GM23338 (cell line): ENCODE measurements at regions not wholly inside any gene's neighbourhood (a gene's known extent, or its start where the extent isn't known, plus 50 kb on each side); places are given as distances from the start of the nearest gene placed in this dataset.
"Not testable (repeated sequence)": the region's sequence is repeated elsewhere in the genome, so short reads cannot be mapped to it uniquely, and the experiment has no call there.

ENCODE experiments used
- ATAC-seq: fragments of 200-7000 bp; cut with Tn5 transposase; 3 replicates; pipeline ENCODE4 v1.9.1; 2020
- DNase-seq: peaks from one replicate; pipeline ENCODE4 v3.0.0-alpha.2; 2015; ENCODE audit warnings: low spot score
- H2AFZ ChIP-seq: fragments of 200-600 bp; sonication (generic); 2 replicates; pipeline ENCODE4 v1.8.0; 2016; ENCODE audit warnings: antibody characterized with exemption, mild to moderate bottlenecking, moderate library complexity
- H3F3A ChIP-seq: fragments of 200-600 bp; sonication (generic); replicated peaks from 2 replicates; pipeline ENCODE4 v1.8.0; 2017; ENCODE audit warnings: antibody characterized with exemption, mixed run types, low read depth
- H3K27ac ChIP-seq: fragments of 200-600 bp; sonication (generic); 2 replicates; pipeline ENCODE4 v1.6.1; 2016; ENCODE audit warnings: low read depth
- H3K27me3 ChIP-seq: fragments of 200-600 bp; sonication (generic); 2 replicates; pipeline ENCODE4 v1.8.0; 2016; ENCODE audit warnings: mild to moderate bottlenecking, mixed run types, moderate library complexity; ENCODE audit not compliant: insufficient read depth
- H3K36me3 ChIP-seq: fragments of 200-600 bp; sonication (generic); 2 replicates; pipeline ENCODE4 v1.8.0; 2016; ENCODE audit warnings: mild to moderate bottlenecking; ENCODE audit not compliant: insufficient read depth
- H3K4me1 ChIP-seq: fragments of 200-600 bp; sonication (generic); 2 replicates; pipeline ENCODE4 v1.8.0; 2016; ENCODE audit warnings: mild to moderate bottlenecking, moderate library complexity; ENCODE audit not compliant: insufficient read depth
- H3K4me2 ChIP-seq: fragments of 200-600 bp; sonication (generic); 2 replicates; pipeline ENCODE4 v1.7.1; 2017; ENCODE audit warnings: mixed run types
- H3K4me3 ChIP-seq: fragments of 200-600 bp; sonication (generic); 2 replicates; pipeline ENCODE4 v1.6.1; 2016; ENCODE audit warnings: mixed run types
- H3K79me2 ChIP-seq: fragments of 200-600 bp; sonication (generic); replicated peaks from 2 replicates; pipeline ENCODE4 v1.8.0; 2017; ENCODE audit warnings: mild to moderate bottlenecking; ENCODE audit not compliant: insufficient read depth
- H3K9me2 ChIP-seq: fragments of 200-600 bp; sonication (generic); 2 replicates; pipeline ENCODE4 v1.8.0; 2017; ENCODE audit not compliant: insufficient read depth
- H4K20me1 ChIP-seq: fragments of 200-600 bp; sonication (generic); replicated peaks from 2 replicates; pipeline ENCODE4 v1.8.0; 2017; ENCODE audit warnings: mild to moderate bottlenecking; ENCODE audit not compliant: insufficient read depth
- H3K27ac Mint-ChIP-seq: 2 replicates; pipeline ENCODE4 v1.8.0; 2020; ENCODE audit warnings: inconsistent platforms, mild to moderate bottlenecking, moderate library complexity, mixed read lengths
- H3K27me3 Mint-ChIP-seq: 3 replicates; pipeline ENCODE4 v1.8.0; 2022; ENCODE audit warnings: low read depth, mild to moderate bottlenecking, moderate library complexity, mixed read lengths, inconsistent platforms; ENCODE audit not compliant: insufficient read depth, poor library complexity
- H3K36me3 Mint-ChIP-seq: 3 replicates; pipeline ENCODE4 v1.8.0; 2021; ENCODE audit warnings: low read depth, mild to moderate bottlenecking, inconsistent platforms, moderate library complexity, mixed read lengths
- H3K4me1 Mint-ChIP-seq: 3 replicates; pipeline ENCODE4 v1.8.0; 2020; ENCODE audit warnings: mild to moderate bottlenecking, inconsistent platforms, mixed read lengths
- H3K4me3 Mint-ChIP-seq: 3 replicates; pipeline ENCODE4 v1.8.0; 2021; ENCODE audit warnings: moderate library complexity, mild to moderate bottlenecking, inconsistent platforms, mixed read lengths
- H3K9me3 Mint-ChIP-seq: 3 replicates; pipeline ENCODE4 v1.8.0; 2020; ENCODE audit warnings: moderate library complexity, mild to moderate bottlenecking, inconsistent platforms, mixed read lengths
- CREB1 ChIP-seq: fragments of 250-450 bp; sonication (Bioruptor Pico); IDR thresholded peaks from 2 replicates; pipeline ENCODE4 v1.5.0; 2020; ENCODE audit warnings: low read depth, mild to moderate bottlenecking, moderate library complexity
- EZH2phosphoT487 ChIP-seq: fragments of 200-600 bp; sonication (generic); IDR thresholded peaks from one replicate; pipeline ENCODE4 v1.8.1; 2018; ENCODE audit warnings: antibody characterized with exemption; ENCODE audit not compliant: unreplicated experiment
- JUNB ChIP-seq: IDR thresholded peaks from one replicate; pipeline ENCODE4 v1.6.1; 2016; ENCODE audit warnings: antibody characterized with exemption; ENCODE audit not compliant: unreplicated experiment
- POLR2AphosphoS5 ChIP-seq: IDR thresholded peaks from 2 replicates; pipeline ENCODE4 v1.6.1; 2016; ENCODE audit warnings: antibody characterized with exemption, low read depth
- STAT1 ChIP-seq: IDR thresholded peaks from one replicate; pipeline ENCODE4 v1.6.1; 2016; ENCODE audit warnings: antibody characterized with exemption; ENCODE audit not compliant: unreplicated experiment
- ZNF114 ChIP-seq: fragments of 250-450 bp; sonication (Bioruptor Pico); IDR thresholded peaks from 2 replicates; pipeline ENCODE4 v1.5.0; 2020; ENCODE audit warnings: mild to moderate bottlenecking, moderate library complexity
- ZNF331 ChIP-seq: fragments of 250-450 bp; sonication (Bioruptor Pico); IDR thresholded peaks from 2 replicates; pipeline ENCODE4 v1.5.0; 2020; ENCODE audit warnings: low read depth, mild to moderate bottlenecking, moderate library complexity
- TF ChIP-seq, protein P1 (sequence below): fragments of 250-450 bp; sonication (Bioruptor Pico); IDR thresholded peaks from 2 replicates; pipeline ENCODE4 v1.5.0; 2020; ENCODE audit warnings: mild to moderate bottlenecking, moderate library complexity
- TF ChIP-seq, protein P2 (sequence below): IDR thresholded peaks from 2 replicates; pipeline ENCODE4 v1.6.1; 2016; ENCODE audit warnings: antibody characterized with exemption
- TF ChIP-seq, protein P3 (sequence below), 2 experiments: fragments of 200-600 bp in 1 of 2; sonication (generic) in 1 of 2; conservative IDR thresholded peaks; 2 replicates each; pipeline versions ENCODE4 v1.5.1 to v1.6.1; 2016 to 2017; ENCODE audit warnings: antibody characterized with exemption in 2 of 2, low read depth in 2 of 2, mild to moderate bottlenecking in 2 of 2, moderate library complexity in 1 of 2

DNA sequence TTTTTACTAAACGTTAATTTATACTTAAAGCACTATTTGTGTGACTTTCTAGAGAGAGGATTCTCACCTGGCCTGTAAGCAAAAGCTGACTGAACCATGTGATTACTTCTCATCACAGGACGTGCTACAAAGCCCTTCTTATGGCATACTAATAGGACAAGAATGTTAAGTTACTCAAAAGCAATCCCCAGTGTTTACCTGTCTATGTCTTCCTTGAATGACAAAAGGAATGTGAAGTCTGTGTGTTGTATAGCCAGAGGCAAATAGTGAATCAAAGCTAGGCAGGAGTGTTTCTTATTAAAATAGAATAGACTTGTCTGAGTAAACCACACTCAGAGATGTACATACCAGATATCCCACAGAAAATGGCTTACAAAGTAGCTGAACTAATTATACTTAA, 1465.5 kb downstream of the SUCLG1 start (continued):
- TF ChIP-seq, protein P1, sequence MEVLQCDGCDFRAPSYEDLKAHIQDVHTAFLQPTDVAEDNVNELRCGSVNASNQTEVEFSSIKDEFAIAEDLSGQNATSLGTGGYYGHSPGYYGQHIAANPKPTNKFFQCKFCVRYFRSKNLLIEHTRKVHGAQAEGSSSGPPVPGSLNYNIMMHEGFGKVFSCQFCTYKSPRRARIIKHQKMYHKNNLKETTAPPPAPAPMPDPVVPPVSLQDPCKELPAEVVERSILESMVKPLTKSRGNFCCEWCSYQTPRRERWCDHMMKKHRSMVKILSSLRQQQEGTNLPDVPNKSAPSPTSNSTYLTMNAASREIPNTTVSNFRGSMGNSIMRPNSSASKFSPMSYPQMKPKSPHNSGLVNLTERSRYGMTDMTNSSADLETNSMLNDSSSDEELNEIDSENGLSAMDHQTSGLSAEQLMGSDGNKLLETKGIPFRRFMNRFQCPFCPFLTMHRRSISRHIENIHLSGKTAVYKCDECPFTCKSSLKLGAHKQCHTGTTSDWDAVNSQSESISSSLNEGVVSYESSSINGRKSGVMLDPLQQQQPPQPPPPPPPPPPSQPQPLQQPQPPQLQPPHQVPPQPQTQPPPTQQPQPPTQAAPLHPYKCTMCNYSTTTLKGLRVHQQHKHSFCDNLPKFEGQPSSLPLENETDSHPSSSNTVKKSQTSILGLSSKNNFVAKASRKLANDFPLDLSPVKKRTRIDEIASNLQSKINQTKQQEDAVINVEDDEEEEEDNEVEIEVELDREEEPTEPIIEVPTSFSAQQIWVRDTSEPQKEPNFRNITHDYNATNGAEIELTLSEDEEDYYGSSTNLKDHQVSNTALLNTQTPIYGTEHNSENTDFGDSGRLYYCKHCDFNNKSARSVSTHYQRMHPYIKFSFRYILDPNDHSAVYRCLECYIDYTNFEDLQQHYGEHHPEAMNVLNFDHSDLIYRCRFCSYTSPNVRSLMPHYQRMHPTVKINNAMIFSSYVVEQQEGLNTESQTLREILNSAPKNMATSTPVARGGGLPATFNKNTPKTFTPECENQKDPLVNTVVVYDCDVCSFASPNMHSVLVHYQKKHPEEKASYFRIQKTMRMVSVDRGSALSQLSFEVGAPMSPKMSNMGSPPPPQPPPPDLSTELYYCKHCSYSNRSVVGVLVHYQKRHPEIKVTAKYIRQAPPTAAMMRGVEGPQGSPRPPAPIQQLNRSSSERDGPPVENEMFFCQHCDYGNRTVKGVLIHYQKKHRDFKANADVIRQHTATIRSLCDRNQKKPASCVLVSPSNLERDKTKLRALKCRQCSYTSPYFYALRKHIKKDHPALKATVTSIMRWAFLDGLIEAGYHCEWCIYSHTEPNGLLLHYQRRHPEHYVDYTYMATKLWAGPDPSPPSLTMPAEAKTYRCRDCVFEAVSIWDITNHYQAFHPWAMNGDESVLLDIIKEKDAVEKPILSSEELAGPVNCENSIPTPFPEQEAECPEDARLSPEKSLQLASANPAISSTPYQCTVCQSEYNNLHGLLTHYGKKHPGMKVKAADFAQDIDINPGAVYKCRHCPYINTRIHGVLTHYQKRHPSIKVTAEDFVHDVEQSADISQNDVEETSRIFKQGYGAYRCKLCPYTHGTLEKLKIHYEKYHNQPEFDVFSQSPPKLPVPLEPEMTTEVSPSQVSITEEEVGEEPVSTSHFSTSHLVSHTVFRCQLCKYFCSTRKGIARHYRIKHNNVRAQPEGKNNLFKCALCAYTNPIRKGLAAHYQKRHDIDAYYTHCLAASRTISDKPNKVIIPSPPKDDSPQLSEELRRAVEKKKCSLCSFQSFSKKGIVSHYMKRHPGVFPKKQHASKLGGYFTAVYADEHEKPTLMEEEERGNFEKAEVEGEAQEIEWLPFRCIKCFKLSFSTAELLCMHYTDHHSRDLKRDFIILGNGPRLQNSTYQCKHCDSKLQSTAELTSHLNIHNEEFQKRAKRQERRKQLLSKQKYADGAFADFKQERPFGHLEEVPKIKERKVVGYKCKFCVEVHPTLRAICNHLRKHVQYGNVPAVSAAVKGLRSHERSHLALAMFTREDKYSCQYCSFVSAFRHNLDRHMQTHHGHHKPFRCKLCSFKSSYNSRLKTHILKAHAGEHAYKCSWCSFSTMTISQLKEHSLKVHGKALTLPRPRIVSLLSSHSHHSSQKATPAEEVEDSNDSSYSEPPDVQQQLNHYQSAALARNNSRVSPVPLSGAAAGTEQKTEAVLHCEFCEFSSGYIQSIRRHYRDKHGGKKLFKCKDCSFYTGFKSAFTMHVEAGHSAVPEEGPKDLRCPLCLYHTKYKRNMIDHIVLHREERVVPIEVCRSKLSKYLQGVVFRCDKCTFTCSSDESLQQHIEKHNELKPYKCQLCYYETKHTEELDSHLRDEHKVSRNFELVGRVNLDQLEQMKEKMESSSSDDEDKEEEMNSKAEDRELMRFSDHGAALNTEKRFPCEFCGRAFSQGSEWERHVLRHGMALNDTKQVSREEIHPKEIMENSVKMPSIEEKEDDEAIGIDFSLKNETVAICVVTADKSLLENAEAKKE = no peak

- H3F3A ChIP-seq = no peaks in the 10 kb centered on the region
- peak overlapping the region; percentile 38; the same call in 1 of the 2 replicates for H2AFZ ChIP-seq
- no peak overlapping the region for H3K4me2 ChIP-seq
- no peak for TF ChIP-seq STAT1
- no peak for TF ChIP-seq CREB1 (CRISPR knock-in tag)
- no peak for TF ChIP-seq EZH2phosphoT487
- TF ChIP-seq, protein P2, sequence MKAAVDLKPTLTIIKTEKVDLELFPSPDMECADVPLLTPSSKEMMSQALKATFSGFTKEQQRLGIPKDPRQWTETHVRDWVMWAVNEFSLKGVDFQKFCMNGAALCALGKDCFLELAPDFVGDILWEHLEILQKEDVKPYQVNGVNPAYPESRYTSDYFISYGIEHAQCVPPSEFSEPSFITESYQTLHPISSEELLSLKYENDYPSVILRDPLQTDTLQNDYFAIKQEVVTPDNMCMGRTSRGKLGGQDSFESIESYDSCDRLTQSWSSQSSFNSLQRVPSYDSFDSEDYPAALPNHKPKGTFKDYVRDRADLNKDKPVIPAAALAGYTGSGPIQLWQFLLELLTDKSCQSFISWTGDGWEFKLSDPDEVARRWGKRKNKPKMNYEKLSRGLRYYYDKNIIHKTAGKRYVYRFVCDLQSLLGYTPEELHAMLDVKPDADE = no peak
- no peak for TF ChIP-seq POLR2AphosphoS5
- TF ChIP-seq ZNF114 (CRISPR knock-in tag) = no peak
- TF ChIP-seq, protein P3, sequence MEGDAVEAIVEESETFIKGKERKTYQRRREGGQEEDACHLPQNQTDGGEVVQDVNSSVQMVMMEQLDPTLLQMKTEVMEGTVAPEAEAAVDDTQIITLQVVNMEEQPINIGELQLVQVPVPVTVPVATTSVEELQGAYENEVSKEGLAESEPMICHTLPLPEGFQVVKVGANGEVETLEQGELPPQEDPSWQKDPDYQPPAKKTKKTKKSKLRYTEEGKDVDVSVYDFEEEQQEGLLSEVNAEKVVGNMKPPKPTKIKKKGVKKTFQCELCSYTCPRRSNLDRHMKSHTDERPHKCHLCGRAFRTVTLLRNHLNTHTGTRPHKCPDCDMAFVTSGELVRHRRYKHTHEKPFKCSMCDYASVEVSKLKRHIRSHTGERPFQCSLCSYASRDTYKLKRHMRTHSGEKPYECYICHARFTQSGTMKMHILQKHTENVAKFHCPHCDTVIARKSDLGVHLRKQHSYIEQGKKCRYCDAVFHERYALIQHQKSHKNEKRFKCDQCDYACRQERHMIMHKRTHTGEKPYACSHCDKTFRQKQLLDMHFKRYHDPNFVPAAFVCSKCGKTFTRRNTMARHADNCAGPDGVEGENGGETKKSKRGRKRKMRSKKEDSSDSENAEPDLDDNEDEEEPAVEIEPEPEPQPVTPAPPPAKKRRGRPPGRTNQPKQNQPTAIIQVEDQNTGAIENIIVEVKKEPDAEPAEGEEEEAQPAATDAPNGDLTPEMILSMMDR (conservative IDR thresholded peaks at IDR 0.05; ENCODE audit: low read depth in 2 of 2) = no peak
- TF ChIP-seq ZNF331 = no peak
- no peak for TF ChIP-seq JUNB
- no peak overlapping the region for H3K4me3 ChIP-seq
- H3K27me3 ChIP-seq = no peaks in the 10 kb centered on the region
- Mint-ChIP-seq H3K4me3 (no peak overlapping the region), H3K27ac (no peak overlapping the region), H3K36me3 (no peaks in the 10 kb centered on the region), H3K27me3 (peaks cover 1% of the 10 kb centered on the region), H3K4me1 (peaks cover 11% of the 10 kb centered on the region; the same call in 2 of the 3 replicates), H3K9me3 (no peaks in the 10 kb centered on the region)
- no peak overlapping the region for H3K27ac ChIP-seq
- no peak for ATAC-seq
- H4K20me1 ChIP-seq = no peaks in the 10 kb centered on the region
- no peaks in the 10 kb centered on the region for H3K79me2 ChIP-seq
- peaks cover 4% of the 10 kb centered on the region; the same call in 1 of the 2 replicates for H3K9me2 ChIP-seq
- H3K36me3 ChIP-seq = no peaks in the 10 kb centered on the region
- no peak for DNase-seq
- H3K4me1 ChIP-seq = peaks cover 9% of the 10 kb centered on the region; the same call in 1 of the 2 replicates
Measured at GRCh38 chr2:82992968-82993367, 1466.1 kb downstream of the SUCLG1 start.

DNA sequence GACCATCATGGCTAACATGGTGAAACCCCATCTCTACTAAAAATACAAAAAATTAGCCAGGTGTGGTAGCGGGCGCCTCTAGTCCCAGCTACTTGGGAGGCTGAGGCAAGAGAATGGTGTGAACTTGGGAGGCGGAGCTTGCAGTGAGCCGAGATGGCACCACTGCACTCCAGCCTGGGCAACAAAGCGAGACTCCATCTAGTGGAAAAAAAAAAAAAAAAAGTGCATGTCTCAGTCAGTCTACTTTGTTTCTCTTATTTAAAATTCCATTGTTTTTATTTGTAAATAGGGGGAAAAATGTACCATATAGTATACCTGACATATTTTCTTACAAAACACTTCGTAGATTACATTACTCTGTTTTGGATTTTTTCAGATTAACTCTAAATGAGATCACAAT, 1471.4 kb downstream of the SUCLG1 start:
- H3K36me3 ChIP-seq, DNase-seq, H3K79me2 ChIP-seq, H3K4me2 ChIP-seq, H3F3A ChIP-seq, H3K4me1 Mint-ChIP-seq, H2AFZ ChIP-seq, H3K4me3 ChIP-seq, H3K4me3 Mint-ChIP-seq, H3K27me3 ChIP-seq, H4K20me1 ChIP-seq, H3K27ac ChIP-seq, H3K9me2 ChIP-seq, H3K4me1 ChIP-seq, H3K27me3 Mint-ChIP-seq, ATAC-seq, H3K27ac Mint-ChIP-seq: not testable (repeated sequence)
- Mint-ChIP-seq H3K9me3 (peaks cover 18% of the 10 kb centered on the region), H3K36me3 (peaks cover 10% of the 10 kb centered on the region; the same call in 2 of the 3 replicates)
